ENCODE measurements at regions not wholly inside any gene's neighbourhood (a gene's known extent, or its start where the extent isn't known, plus 50 kb on each side); places are given as distances from the start of the nearest gene placed in this dataset.
"Not testable (repeated sequence)": the region's sequence is repeated elsewhere in the genome, so short reads cannot be mapped to it uniquely, and the experiment has no call there.

- no peak for DNase-seq
These were observed 116.9 kb upstream of the ENPEP start for GRCh38 chr4:110359076-110359475.

GRCh38 chr4:110357521-110357920 is 118.4 kb upstream of the ENPEP start:
- no peak for DNase-seq

GRCh38 chr4:110354460-110354859 is 121.5 kb upstream of the ENPEP start:
- no peak for DNase-seq

- DNase-seq, result no peak
These were observed 123.1 kb upstream of the ENPEP start for GRCh38 chr4:110352670-110353442.

GRCh38 chr4:110348711-110349383 is 127.1 kb upstream of the ENPEP start:
- no peak for DNase-seq

- no peak for DNase-seq
These were observed 128.2 kb upstream of the ENPEP start for GRCh38 chr4:110347805-110348204.

- peak; percentile 28 for DNase-seq
These were observed 131.8 kb upstream of the ENPEP start for GRCh38 chr4:110344165-110344564.

- DNase-seq, result no peak
These were observed 132.4 kb upstream of the ENPEP start for GRCh38 chr4:110343534-110343933.

GRCh38 chr4:110341118-110341517 is 134.8 kb upstream of the ENPEP start:
- DNase-seq, result not testable (repeated sequence)

- no peak for DNase-seq
These were observed 137.0 kb upstream of the ELOVL6 start for GRCh38 chr4:110335399-110335798.

GRCh38 chr4:110332483-110332882 is 134.1 kb upstream of the ELOVL6 start:
- DNase-seq, result no peak

GRCh38 chr4:110326426-110326825 is 128.0 kb upstream of the ELOVL6 start:
- not testable (repeated sequence) for DNase-seq

- DNase-seq, result no peak
These were observed 112.4 kb upstream of the ELOVL6 start for GRCh38 chr4:110310795-110311194.

- peak; percentile 40 for DNase-seq
These were observed 111.3 kb upstream of the ELOVL6 start for GRCh38 chr4:110309675-110310074.

GRCh38 chr4:110306303-110306702 is 107.9 kb upstream of the ELOVL6 start:
- peak; percentile 9 for DNase-seq

GRCh38 chr4:110305455-110305854 is 107.0 kb upstream of the ELOVL6 start:
- DNase-seq, result no peak

- no peak for DNase-seq
These were observed 98.5 kb upstream of the ELOVL6 start for GRCh38 chr4:110296892-110297291.

- no peak for DNase-seq
These were observed 95.8 kb upstream of the ELOVL6 start for GRCh38 chr4:110294165-110294564.

- no peak for DNase-seq
These were observed 94.8 kb upstream of the ELOVL6 start for GRCh38 chr4:110292994-110293744.

GRCh38 chr4:110290511-110290910 is 92.1 kb upstream of the ELOVL6 start:
- DNase-seq, result no peak

GRCh38 chr4:110289601-110290100 is 91.2 kb upstream of the ELOVL6 start:
- DNase-seq, result no peak

GRCh38 chr4:110287130-110287529 is 88.7 kb upstream of the ELOVL6 start:
- DNase-seq, result no peak

GRCh38 chr4:110278127-110278526 is 79.7 kb upstream of the ELOVL6 start:
- DNase-seq, result no peak
